ENCODE measurements at regions not wholly inside any gene's neighbourhood (a gene's known extent, or its start where the extent isn't known, plus 50 kb on each side); places are given as distances from the start of the nearest gene placed in this dataset.

DNA sequence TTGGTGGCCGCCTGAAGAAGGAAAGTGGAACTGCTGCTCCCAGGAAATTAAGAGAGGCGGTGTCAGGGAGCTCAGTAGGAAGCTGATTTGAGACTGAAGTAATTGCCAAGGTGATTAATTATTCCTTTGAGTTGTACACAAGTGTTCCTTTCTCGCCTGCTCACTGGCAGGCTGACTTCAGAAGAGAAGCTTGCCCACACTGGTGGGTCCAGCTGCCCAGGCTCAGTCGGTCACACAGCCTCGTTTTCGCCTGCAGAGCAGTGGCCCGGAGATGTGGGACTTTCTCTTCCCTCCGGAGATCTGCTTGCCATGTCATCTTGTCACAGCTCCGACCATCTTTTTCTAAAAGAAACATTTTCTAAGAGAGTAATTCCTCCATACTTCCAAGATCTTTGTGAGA lies 478.0 kb downstream of the MCTP2 start:
- no peaks in the 10 kb centered on the region for H3K27me3 ChIP-seq
- H3K4me1 ChIP-seq (replicated peaks in 1 of 2) = no peaks in the 10 kb centered on the region
- intact Hi-C loops (cut with DNase I) = no loop called here
- no peak overlapping the region for H3K27ac ChIP-seq
- no peak for DNase-seq
- TF ChIP-seq, protein P1, sequence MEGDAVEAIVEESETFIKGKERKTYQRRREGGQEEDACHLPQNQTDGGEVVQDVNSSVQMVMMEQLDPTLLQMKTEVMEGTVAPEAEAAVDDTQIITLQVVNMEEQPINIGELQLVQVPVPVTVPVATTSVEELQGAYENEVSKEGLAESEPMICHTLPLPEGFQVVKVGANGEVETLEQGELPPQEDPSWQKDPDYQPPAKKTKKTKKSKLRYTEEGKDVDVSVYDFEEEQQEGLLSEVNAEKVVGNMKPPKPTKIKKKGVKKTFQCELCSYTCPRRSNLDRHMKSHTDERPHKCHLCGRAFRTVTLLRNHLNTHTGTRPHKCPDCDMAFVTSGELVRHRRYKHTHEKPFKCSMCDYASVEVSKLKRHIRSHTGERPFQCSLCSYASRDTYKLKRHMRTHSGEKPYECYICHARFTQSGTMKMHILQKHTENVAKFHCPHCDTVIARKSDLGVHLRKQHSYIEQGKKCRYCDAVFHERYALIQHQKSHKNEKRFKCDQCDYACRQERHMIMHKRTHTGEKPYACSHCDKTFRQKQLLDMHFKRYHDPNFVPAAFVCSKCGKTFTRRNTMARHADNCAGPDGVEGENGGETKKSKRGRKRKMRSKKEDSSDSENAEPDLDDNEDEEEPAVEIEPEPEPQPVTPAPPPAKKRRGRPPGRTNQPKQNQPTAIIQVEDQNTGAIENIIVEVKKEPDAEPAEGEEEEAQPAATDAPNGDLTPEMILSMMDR (IDR thresholded peaks at IDR 0.05) = no peak
- TF ChIP-seq POLR2A (IDR thresholded peaks at IDR 0.05) = no peak
- 80 to 89% (median 85%) methylated on average over 9 of the region's 9 CpGs for WGBS, 4 donors
- no peak overlapping the region for H3K4me3 ChIP-seq
- no peaks in the 10 kb centered on the region for H3K9me3 ChIP-seq (replicated peaks in 1 of 3)
- no peaks in the 10 kb centered on the region for H3K36me3 ChIP-seq (replicated peaks in 1 of 2)

- intact Hi-C loops (cut with DNase I) = no loop called here
- Histone ChIP-seq H3K4me3 (no peak overlapping the region), H3K9me3 (replicated peaks in 1 of 3) (no peaks in the 10 kb centered on the region), H3K36me3 (replicated peaks in 1 of 2) (no peaks in the 10 kb centered on the region), H3K4me1 (replicated peaks in 1 of 2) (no peaks in the 10 kb centered on the region), H3K27ac (no peak overlapping the region), H3K27me3 (no peaks in the 10 kb centered on the region)
- TF ChIP-seq, protein P1 (IDR thresholded peaks at IDR 0.05) = no peak
- TF ChIP-seq POLR2A (IDR thresholded peaks at IDR 0.05) = no peak
- no peak for DNase-seq
- 64 to 80% (median 76%) methylated on average over 2 of the region's 2 CpGs for WGBS, 4 donors
Measured at GRCh38 chr15:94722024-94722636, 490.8 kb downstream of the MCTP2 start.

DNA sequence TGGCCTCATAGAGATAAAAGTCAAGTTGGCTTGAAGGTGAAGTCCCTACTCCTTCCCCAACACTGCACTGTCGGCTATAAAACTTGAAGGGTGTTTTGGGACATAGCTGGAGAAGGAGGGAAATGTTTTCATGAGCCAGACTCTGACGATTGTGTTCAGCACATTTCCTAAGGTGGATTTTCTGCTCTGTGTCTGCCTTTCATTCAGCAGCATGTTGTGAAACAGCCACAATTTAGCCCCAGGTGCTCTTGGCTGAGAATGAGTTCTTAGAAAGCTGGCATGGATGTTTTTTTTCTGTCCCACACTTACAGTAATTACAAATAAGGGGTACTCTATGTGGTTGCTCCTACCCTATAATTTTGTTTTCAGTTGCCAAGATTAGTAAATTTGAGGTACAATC lies 492.4 kb downstream of the MCTP2 start:
- DNase-seq = no peak
- no peak for TF ChIP-seq POLR2A (IDR thresholded peaks at IDR 0.05)
- TF ChIP-seq, protein P1 (IDR thresholded peaks at IDR 0.05) = no peak
- intact Hi-C loops (cut with DNase I) = no loop called here
- Histone ChIP-seq H3K9me3 (replicated peaks in 1 of 3) (no peaks in the 10 kb centered on the region), H3K4me3 (no peak overlapping the region), H3K36me3 (replicated peaks in 1 of 2) (no peaks in the 10 kb centered on the region), H3K27me3 (no peaks in the 10 kb centered on the region), H3K4me1 (replicated peaks in 1 of 2) (no peaks in the 10 kb centered on the region), H3K27ac (no peak overlapping the region)
- 36 to 65% (median 58%) methylated on average over 2 of the region's 2 CpGs for WGBS, 4 donors

DNA sequence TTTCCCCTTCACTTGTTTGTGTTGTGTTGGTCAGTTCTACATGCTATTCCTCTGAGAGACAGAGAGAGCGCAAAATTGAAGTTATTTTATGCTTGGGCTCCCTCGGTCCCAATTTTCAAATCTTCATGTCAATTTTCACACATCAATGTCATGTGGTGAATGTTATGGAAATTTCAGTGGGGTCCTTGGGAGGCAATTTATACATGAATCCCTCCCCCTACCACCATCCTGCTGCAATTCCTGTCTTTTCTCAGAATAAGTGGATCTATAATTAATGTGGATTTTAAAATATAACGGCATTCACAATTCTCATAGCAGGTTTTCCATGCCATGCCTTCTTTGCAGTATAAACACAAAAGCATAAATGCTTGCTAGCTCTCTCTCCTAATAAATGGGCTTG lies 499.9 kb downstream of the MCTP2 start:
- intact Hi-C loops (cut with DNase I) = no loop called here
- no peak for DNase-seq
- 55 to 81% (median 68%) methylated on average over 3 of the region's 3 CpGs for WGBS, 4 donors
- no peaks in the 10 kb centered on the region for H3K9me3 ChIP-seq (replicated peaks in 1 of 3)
- TF ChIP-seq, protein P1 (IDR thresholded peaks at IDR 0.05) = no peak
- no peak for TF ChIP-seq POLR2A (IDR thresholded peaks at IDR 0.05)
- no peaks in the 10 kb centered on the region for H3K27me3 ChIP-seq
- no peaks in the 10 kb centered on the region for H3K36me3 ChIP-seq (replicated peaks in 1 of 2)
- no peak overlapping the region for H3K4me3 ChIP-seq
- H3K27ac ChIP-seq = no peak overlapping the region
- no peaks in the 10 kb centered on the region for H3K4me1 ChIP-seq (replicated peaks in 1 of 2)
